Spinal cord (tissue), 9 donors: ENCODE measurements at regions not wholly inside any gene's neighbourhood (a gene's known extent, or its start where the extent isn't known, plus 50 kb on each side); places are given as distances from the start of the nearest gene placed in this dataset.
A peak's percentile ranks its signal among the peaks of the same experiment; 100 is the strongest.
"Not testable (repeated sequence)": the region's sequence is repeated elsewhere in the genome, so short reads cannot be mapped to it uniquely, and the experiment has no call there.

ENCODE experiments used
- DNase-seq, 6 donors: peaks; one replicate each; pipeline versions ENCODE4 v3.0.0 to v3.0.0-alpha.2; 2013 to 2015; ENCODE audit warnings: low spot score in 6 of 6, low read depth in 4 of 6
- H3K27ac ChIP-seq: one replicate; pipeline ENCODE4 v1.5.1; 2013; ENCODE audit warnings: low read depth, low read length, control low read depth
- H3K27me3 ChIP-seq: one replicate; pipeline ENCODE4 v1.6.1; 2013; ENCODE audit warnings: low read length; ENCODE audit not compliant: control insufficient read depth, insufficient read depth
- H3K36me3 ChIP-seq: one replicate; pipeline ENCODE4 v1.6.1; 2013; ENCODE audit warnings: low read length; ENCODE audit not compliant: control insufficient read depth, insufficient read depth
- H3K4me1 ChIP-seq: one replicate; pipeline ENCODE4 v1.6.1; 2013; ENCODE audit warnings: low read length; ENCODE audit not compliant: control insufficient read depth, insufficient read depth
- H3K4me3 ChIP-seq: one replicate; pipeline ENCODE4 v1.5.1; 2013; ENCODE audit warnings: low read depth, low read length, control low read depth
- H3K9me3 ChIP-seq: one replicate; pipeline ENCODE4 v1.6.1; 2013; ENCODE audit warnings: low read length; ENCODE audit not compliant: control insufficient read depth, insufficient read depth
- WGBS: methylation state at CpG from one replicate; pipeline ENCODE4 v1.1.5; 2013; ENCODE audit warnings: missing lambda C conversion rate; ENCODE audit not compliant: insufficient coverage; 5-methylcytosine and 5-hydroxymethylcytosine counted together
- donor health status: healthy.

DNA sequence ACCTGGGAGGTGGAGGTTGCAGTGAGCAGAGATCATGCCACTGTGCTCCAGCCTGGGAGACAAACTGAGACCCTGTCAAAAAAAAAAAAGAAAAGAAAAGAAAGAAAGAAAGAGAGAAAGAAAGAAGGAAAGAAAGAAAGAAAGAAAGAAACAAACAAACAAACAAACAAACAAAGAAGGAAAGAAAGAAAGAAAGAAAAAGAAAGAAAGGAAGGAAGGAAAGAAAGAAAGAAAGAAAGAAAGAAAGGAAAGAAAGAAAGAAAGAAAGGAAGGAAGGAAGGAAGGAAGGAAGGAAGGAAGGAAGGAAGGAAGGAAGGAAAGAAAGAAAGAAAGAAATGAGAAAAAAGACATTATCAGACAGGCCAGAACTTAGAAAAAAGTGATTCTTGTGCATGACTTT, 291.0 kb upstream of the FOXK1 start:
- not testable (repeated sequence) for DNase-seq, H3K4me1 ChIP-seq, H3K27me3 ChIP-seq, H3K4me3 ChIP-seq, H3K27ac ChIP-seq, H3K36me3 ChIP-seq, H3K9me3 ChIP-seq

DNA sequence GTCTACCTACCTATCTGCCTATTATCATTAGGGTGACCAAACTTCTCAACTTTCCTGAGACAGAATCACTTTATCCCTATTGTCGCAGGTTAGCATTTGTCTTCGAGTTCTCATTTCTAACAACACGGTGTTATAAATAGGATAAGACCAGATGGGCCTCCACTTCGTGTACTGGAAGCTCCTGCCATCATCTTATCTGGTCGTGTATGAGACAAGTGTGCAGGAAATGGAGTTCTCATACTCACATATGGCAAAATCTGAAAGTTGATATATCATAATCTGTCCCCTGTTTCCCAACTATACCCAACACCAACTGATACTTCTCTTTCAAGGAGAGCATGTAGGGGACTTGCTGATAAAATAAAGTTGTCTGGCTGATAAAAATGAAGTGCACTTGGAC, 287.4 kb upstream of the FOXK1 start:
- no peaks in the 10 kb centered on the region for H3K4me1 ChIP-seq
- H3K27ac ChIP-seq = no peak overlapping the region
- H3K9me3 ChIP-seq = peaks cover 2% of the 10 kb centered on the region
- no peaks in the 10 kb centered on the region for H3K27me3 ChIP-seq
- no peak overlapping the region for H3K4me3 ChIP-seq
- H3K36me3 ChIP-seq = no peaks in the 10 kb centered on the region
- DNase-seq = peak in 1 of 6 donors; percentile 60
- WGBS = no CpG with 5 or more reads among the region's 5 CpGs

DNA sequence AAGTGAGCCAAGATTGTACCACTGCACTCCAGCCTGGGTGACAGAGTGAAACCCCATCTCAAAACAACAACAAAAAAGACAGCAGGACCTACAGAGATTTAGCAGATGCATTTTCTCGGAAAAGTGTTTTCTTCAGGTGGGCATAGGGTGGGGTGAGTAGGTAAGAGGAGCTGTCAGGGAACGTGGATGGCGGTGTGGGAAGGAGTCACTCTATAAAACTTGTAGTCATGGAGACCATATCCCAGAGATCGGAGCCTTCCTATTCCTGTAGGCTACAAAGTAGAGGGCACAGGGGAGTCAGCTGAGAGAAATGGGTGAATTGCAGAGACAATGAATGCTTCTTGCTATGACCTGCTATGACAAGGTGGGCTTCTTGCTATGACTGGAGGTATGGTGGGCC, 283.0 kb upstream of the FOXK1 start:
- Histone ChIP-seq H3K4me3 (no peak overlapping the region), H3K36me3 (no peaks in the 10 kb centered on the region), H3K4me1 (no peaks in the 10 kb centered on the region), H3K27ac (no peak overlapping the region), H3K27me3 (no peaks in the 10 kb centered on the region), H3K9me3 (peaks cover 2% of the 10 kb centered on the region)
- 81% methylated on average over 3 of the region's 4 CpGs for WGBS
- no peak for DNase-seq

DNA sequence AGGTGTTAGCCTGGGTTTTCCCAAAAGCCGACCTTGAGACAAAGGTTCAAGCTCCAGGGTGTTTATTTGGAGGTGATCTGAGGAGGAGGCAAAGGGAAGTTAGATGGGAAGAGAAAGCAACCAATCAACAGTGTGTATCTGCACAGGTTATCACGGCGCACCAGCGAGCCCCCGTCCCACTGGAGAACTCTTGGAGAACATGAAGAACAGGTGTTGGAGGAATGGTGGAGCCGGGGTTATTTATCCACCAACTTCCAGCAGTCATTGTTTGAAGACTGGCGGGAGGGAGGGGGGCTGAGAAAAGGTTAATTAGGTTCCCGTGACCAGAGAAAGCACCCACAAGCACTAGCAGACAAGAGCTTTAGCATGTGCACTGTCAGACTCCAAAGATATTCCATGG, 282.5 kb upstream of the FOXK1 start:
- no peak for DNase-seq

DNA sequence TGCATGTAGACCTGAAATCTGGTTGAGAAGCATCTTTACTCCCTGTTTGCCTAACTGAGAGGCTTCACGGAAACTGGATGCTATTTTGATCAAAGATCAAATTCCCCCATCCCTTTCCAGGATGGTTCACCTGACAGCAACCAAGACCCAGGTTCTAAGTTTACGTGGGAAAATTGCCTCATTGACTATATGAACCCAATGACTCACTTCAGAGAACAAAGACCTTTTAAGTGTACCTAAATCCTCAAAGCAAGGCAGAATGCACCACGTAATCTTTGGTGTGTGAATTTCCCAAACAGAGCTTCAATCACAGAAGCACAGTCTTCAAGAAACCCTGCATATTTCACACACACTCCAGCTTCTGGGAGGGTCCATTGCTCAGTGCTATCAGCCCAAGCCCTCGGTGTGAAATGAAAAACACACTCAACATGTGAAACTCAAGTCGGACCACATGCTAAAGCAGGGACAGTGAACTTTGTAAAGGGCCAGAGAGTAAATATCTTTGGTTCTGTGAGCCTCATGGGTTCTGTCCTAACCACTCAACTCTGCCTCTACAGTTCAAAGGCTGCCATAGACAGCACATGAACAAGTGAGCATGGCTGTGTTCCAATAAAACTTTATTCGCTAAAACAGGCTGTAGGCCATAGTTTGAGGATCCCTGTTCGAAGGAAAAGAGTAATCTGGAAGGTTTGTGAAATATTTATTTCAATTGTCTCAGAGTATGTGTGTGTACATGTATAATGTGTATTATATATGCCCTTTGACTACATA, 275.6 kb upstream of the FOXK1 start:
- Histone ChIP-seq H3K36me3 (no peaks in the 10 kb centered on the region), H3K4me1 (no peaks in the 10 kb centered on the region), H3K27ac (no peak overlapping the region), H3K4me3 (no peak overlapping the region), H3K9me3 (peaks cover 1% of the 10 kb centered on the region), H3K27me3 (no peaks in the 10 kb centered on the region)
- WGBS = 78% methylated on average over 3 of the region's 7 CpGs
- no peak for DNase-seq

More for the DNA sequence above, 282.5 kb upstream of the FOXK1 start:
- 95% methylated on average over 1 of the region's 8 CpGs for WGBS
- no peak overlapping the region for H3K27ac ChIP-seq
- H3K36me3 ChIP-seq = no peaks in the 10 kb centered on the region
- H3K9me3 ChIP-seq = peaks cover 2% of the 10 kb centered on the region
- no peaks in the 10 kb centered on the region for H3K27me3 ChIP-seq
- H3K4me3 ChIP-seq = no peak overlapping the region
- H3K4me1 ChIP-seq = no peaks in the 10 kb centered on the region

DNA sequence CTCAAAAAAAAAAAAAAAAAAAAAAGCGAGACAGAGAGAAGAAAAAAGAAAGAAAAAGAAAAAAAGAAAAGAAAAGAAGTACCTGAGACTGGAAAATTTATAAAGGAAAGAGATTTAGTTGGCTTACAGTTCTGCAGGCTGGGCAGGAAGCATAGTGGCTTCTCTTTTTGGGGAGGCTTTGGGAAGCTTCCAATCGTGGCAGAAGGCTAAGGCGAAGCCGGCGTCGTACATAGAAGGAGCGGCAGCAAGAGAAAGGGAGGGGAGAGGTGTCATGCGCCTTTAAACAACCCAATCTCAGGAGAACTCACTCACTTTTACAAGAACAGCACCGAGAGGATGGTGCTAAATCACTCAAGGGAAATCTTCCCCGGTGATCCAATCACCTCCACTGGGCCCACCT, 272.1 kb upstream of the FOXK1 start:
- H3K36me3 ChIP-seq = no peaks in the 10 kb centered on the region
- DNase-seq = peak in 1 of 6 donors; percentile 67
- H3K27me3 ChIP-seq = no peaks in the 10 kb centered on the region
- 58% methylated on average over 2 of the region's 10 CpGs for WGBS
- no peak overlapping the region for H3K27ac ChIP-seq
- H3K9me3 ChIP-seq = peaks cover 1% of the 10 kb centered on the region
- no peak overlapping the region for H3K4me3 ChIP-seq
- H3K4me1 ChIP-seq = no peaks in the 10 kb centered on the region

GRCh38 chr7:4416396-4417056, 265.6 kb upstream of the FOXK1 start:
- Histone ChIP-seq H3K4me1 (peaks cover 8% of the 10 kb centered on the region), H3K36me3 (no peaks in the 10 kb centered on the region), H3K27me3 (no peaks in the 10 kb centered on the region), H3K27ac (no peak overlapping the region), H3K4me3 (peak overlapping the region; percentile 27), H3K9me3 (no peaks in the 10 kb centered on the region)
- 27% methylated on average over 25 of the region's 26 CpGs for WGBS
- peak in 4 of 6 donors; percentile 19 to 79 (median 50) for DNase-seq

- Histone ChIP-seq H3K4me1 (no peaks in the 10 kb centered on the region), H3K27ac (no peak overlapping the region), H3K36me3 (no peaks in the 10 kb centered on the region), H3K4me3 (no peak overlapping the region), H3K9me3 (peaks cover 8% of the 10 kb centered on the region), H3K27me3 (no peaks in the 10 kb centered on the region)
- peak in 2 of 6 donors; percentile 38 to 94 for DNase-seq
- no CpG with 5 or more reads among the region's 7 CpGs for WGBS
These were observed 253.6 kb upstream of the FOXK1 start for GRCh38 chr7:4428526-4428925.

GRCh38 chr7:4430227-4430626, 251.9 kb upstream of the FOXK1 start:
- no CpG with 5 or more reads among the region's 1 CpG for WGBS
- no peaks in the 10 kb centered on the region for H3K27me3 ChIP-seq
- no peaks in the 10 kb centered on the region for H3K36me3 ChIP-seq
- no peak overlapping the region for H3K27ac ChIP-seq
- no peak overlapping the region for H3K4me3 ChIP-seq
- no peak for DNase-seq
- H3K4me1 ChIP-seq = no peaks in the 10 kb centered on the region
- peaks cover 6% of the 10 kb centered on the region for H3K9me3 ChIP-seq

DNA sequence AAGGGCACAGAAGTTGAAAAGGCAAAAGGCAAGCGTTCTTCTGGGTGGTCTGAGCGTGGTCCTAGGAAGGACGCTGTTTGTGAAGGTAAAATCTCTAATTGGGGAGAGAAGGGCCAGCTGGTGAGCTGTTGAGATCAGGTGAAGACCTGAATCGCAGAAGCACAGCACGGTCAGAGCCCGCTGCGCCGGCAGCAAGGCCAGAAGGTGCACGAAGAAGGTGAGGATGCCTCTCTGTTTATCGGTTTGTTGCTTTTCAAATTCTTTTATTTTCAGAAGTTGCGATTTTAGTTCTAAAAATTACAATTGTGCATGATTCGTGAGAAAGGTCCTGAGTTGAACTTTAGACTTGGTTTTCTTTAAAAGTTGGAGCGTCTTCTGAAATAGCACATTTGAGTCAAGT, 247.8 kb upstream of the FOXK1 start:
- WGBS = 73% methylated on average over 12 of the region's 13 CpGs

More for the DNA sequence above, 247.8 kb upstream of the FOXK1 start:
- Histone ChIP-seq H3K27me3 (no peaks in the 10 kb centered on the region), H3K4me1 (no peaks in the 10 kb centered on the region), H3K9me3 (peaks cover 6% of the 10 kb centered on the region), H3K4me3 (no peak overlapping the region), H3K36me3 (no peaks in the 10 kb centered on the region), H3K27ac (no peak overlapping the region)
- DNase-seq = no peak
